CD14-positive monocyte (primary cell): ENCODE measurements at regions not wholly inside any gene's neighbourhood (a gene's known extent, or its start where the extent isn't known, plus 50 kb on each side); places are given as distances from the start of the nearest gene placed in this dataset.

ENCODE experiments used
- DNase-seq, 3 donors: peaks; one replicate each; pipeline ENCODE4 v3.0.0-alpha.2; 2011 to 2022
- H2AFZ ChIP-seq: 2 replicates; pipeline ENCODE4 v1.6.0; 2012; ENCODE audit warnings: mild to moderate bottlenecking, low read depth, low read length, inconsistent platforms; ENCODE audit not compliant: insufficient read depth, poor library complexity, severe bottlenecking
- H3K27ac ChIP-seq, 2 donors: 1 replicate in 1 of 2; 2 replicates in 1 of 2; pipeline ENCODE4 v1.5.1; 2012 to 2013; ENCODE audit warnings: low read length in 2 of 2, control low read depth in 1 of 2, inconsistent platforms in 1 of 2, low read depth in 1 of 2, mild to moderate bottlenecking in 1 of 2
- H3K27me3 ChIP-seq, 2 donors: one replicate each; pipeline versions ENCODE4 v1.6.0 to v1.6.1; 2011 to 2013; ENCODE audit warnings: low read length in 2 of 2; ENCODE audit not compliant: control insufficient read depth in 2 of 2, insufficient read depth in 2 of 2
- H3K36me3 ChIP-seq, 2 donors: replicated peaks in 1 of 2; 1 replicate in 1 of 2; 2 replicates in 1 of 2; pipeline versions ENCODE4 v1.5.1 to v1.6.1; 2012 to 2013; ENCODE audit warnings: low read length in 2 of 2, control low read depth in 1 of 2, inconsistent platforms in 1 of 2, mild to moderate bottlenecking in 1 of 2; ENCODE audit not compliant: insufficient read depth in 2 of 2, control insufficient read depth in 1 of 2
- H3K4me1 ChIP-seq, 2 donors: 1 replicate in 1 of 2; 2 replicates in 1 of 2; pipeline versions ENCODE4 v1.5.1 to v1.6.1; 2012 to 2013; ENCODE audit warnings: low read length in 2 of 2, control low read depth in 1 of 2, inconsistent platforms in 1 of 2, mild to moderate bottlenecking in 1 of 2, moderate library complexity in 1 of 2; ENCODE audit not compliant: insufficient read depth in 2 of 2, control insufficient read depth in 1 of 2
- H3K4me2 ChIP-seq: replicated peaks from 2 replicates; pipeline ENCODE3; 2012; ENCODE audit warnings: low read length, moderate library complexity, mild to moderate bottlenecking; ENCODE audit not compliant: poor library complexity, severe bottlenecking; ENCODE audit errors: extremely low read depth
- H3K4me3 ChIP-seq, 3 experiments: fragments of 200-600 bp in 1 of 3; sonication (generic) in 1 of 3; replicated peaks in 1 of 3; 1 replicate in 2 of 3; 2 replicates in 1 of 3; pipeline ENCODE4 v1.5.1; 2011 to 2013; ENCODE audit warnings: low read length in 3 of 3, mild to moderate bottlenecking in 3 of 3, control low read depth in 2 of 3, low read depth in 2 of 3, inconsistent platforms in 1 of 3, moderate library complexity in 1 of 3
- H3K79me2 ChIP-seq: 2 replicates; pipeline ENCODE4 v1.6.0; 2012; ENCODE audit warnings: mild to moderate bottlenecking, control low read depth, inconsistent platforms, low read length, moderate library complexity; ENCODE audit not compliant: insufficient read depth
- H3K9ac ChIP-seq: 2 replicates; pipeline ENCODE4 v1.6.0; 2017; ENCODE audit warnings: low read length, mild to moderate bottlenecking; ENCODE audit not compliant: insufficient read depth, poor library complexity, severe bottlenecking
- H3K9me3 ChIP-seq, 2 donors: replicated peaks in 1 of 2; 1 replicate in 1 of 2; 2 replicates in 1 of 2; pipeline versions ENCODE4 v1.5.1 to v1.6.1; 2012 to 2013; ENCODE audit warnings: low read length in 2 of 2, control low read depth in 1 of 2; ENCODE audit not compliant: control insufficient read depth in 1 of 2, insufficient read depth in 1 of 2
- H4K20me1 ChIP-seq: 2 replicates; pipeline ENCODE4 v1.6.0; 2012; ENCODE audit warnings: mild to moderate bottlenecking, low read length, control low read depth, moderate library complexity; ENCODE audit not compliant: insufficient read depth
- H3K27ac Mint-ChIP-seq, 7 donors: one replicate each; pipeline ENCODE4 v1.8.0; 2020; ENCODE audit warnings: mild to moderate bottlenecking in 7 of 7, mixed read lengths in 7 of 7, moderate library complexity in 6 of 7, inconsistent platforms in 2 of 7
- H3K27me3 Mint-ChIP-seq, 3 donors: one replicate each; pipeline ENCODE4 v1.8.0; 2021 to 2022; ENCODE audit warnings: low read depth in 3 of 3, mild to moderate bottlenecking in 3 of 3, mixed read lengths in 3 of 3, moderate library complexity in 3 of 3, inconsistent platforms in 1 of 3
- H3K36me3 Mint-ChIP-seq, 2 donors: one replicate each; pipeline ENCODE4 v1.8.0; 2020; ENCODE audit warnings: mixed read lengths in 2 of 2, inconsistent platforms in 1 of 2, mild to moderate bottlenecking in 1 of 2
- H3K4me1 Mint-ChIP-seq: one replicate; pipeline ENCODE4 v1.8.0; 2020; ENCODE audit warnings: mild to moderate bottlenecking, mixed read lengths
- H3K4me3 Mint-ChIP-seq, 2 donors: one replicate each; pipeline ENCODE4 v1.8.0; 2020; ENCODE audit warnings: mild to moderate bottlenecking in 2 of 2, mixed read lengths in 2 of 2, moderate library complexity in 1 of 2
- H3K9me3 Mint-ChIP-seq, 7 donors: one replicate each; pipeline ENCODE4 v1.8.0; 2020 to 2022; ENCODE audit warnings: mixed read lengths in 7 of 7, mild to moderate bottlenecking in 6 of 7, moderate library complexity in 6 of 7, inconsistent platforms in 2 of 7
- CTCF ChIP-seq: fragments of 200-600 bp; IDR thresholded peaks from one replicate; pipeline ENCODE4 v1.8.0; 2022; ENCODE audit warnings: antibody characterized with exemption, mild to moderate bottlenecking
- WGBS: methylation state at CpG from one replicate; pipeline ENCODE4 v1.1.5; 2013; ENCODE audit warnings: missing lambda C conversion rate; ENCODE audit not compliant: insufficient coverage; 5-methylcytosine and 5-hydroxymethylcytosine counted together
- intact Hi-C, 2 donors: fragments of 100-400 bp; cut with micrococcal nuclease; formaldehyde crosslinking; loops; one replicate each; pipeline versions ENCODE4 v1.15.0 to v1.15.1; 2023

- H3K27me3 Mint-ChIP-seq = no peaks in the 10 kb centered on the region
- Histone ChIP-seq H3K36me3 (no peaks in the 10 kb centered on the region), H3K79me2 (no peaks in the 10 kb centered on the region), H4K20me1 (no peaks in the 10 kb centered on the region), H3K27ac (no peak overlapping the region), H3K9me3 (no peaks in the 10 kb centered on the region), H3K9ac (no peak overlapping the region), H2AFZ (no peak overlapping the region), H3K4me2 (no peak overlapping the region), H3K4me3 (no peak overlapping the region), H3K27me3 (no peaks in the 10 kb centered on the region), H3K4me1 (no peaks in the 10 kb centered on the region)
- intact Hi-C loops = no loop called here
- no peak overlapping the region for H3K4me3 Mint-ChIP-seq
- TF ChIP-seq CTCF = no peak
- H3K27ac Mint-ChIP-seq = no peak overlapping the region
- no peak for DNase-seq
- H3K9me3 Mint-ChIP-seq = peaks cover 0 to 5% (median 0%) of the 10 kb centered on the region in 7 donors
- no peaks in the 10 kb centered on the region for H3K4me1 Mint-ChIP-seq
- H3K36me3 Mint-ChIP-seq = no peaks in the 10 kb centered on the region
- no CpG with 5 or more reads among the region's 4 CpGs for WGBS
Observed at GRCh38 chr12:77571127-77571526, 259.6 kb upstream of the NAV3 start.

GRCh38 chr12:77569876-77570275, 260.8 kb upstream of the NAV3 start:
- Mint-ChIP-seq H3K9me3 (peaks cover 0 to 5% (median 2%) of the 10 kb centered on the region in 7 donors), H3K4me3 (no peak overlapping the region), H3K27ac (no peak overlapping the region), H3K4me1 (no peaks in the 10 kb centered on the region), H3K27me3 (no peaks in the 10 kb centered on the region), H3K36me3 (no peaks in the 10 kb centered on the region)
- no peak for TF ChIP-seq CTCF
- H3K27me3 ChIP-seq = no peaks in the 10 kb centered on the region
- DNase-seq = no peak
- H4K20me1 ChIP-seq = no peaks in the 10 kb centered on the region
- H3K9me3 ChIP-seq = no peaks in the 10 kb centered on the region
- intact Hi-C loops = no loop called here
- H3K4me1 ChIP-seq = no peaks in the 10 kb centered on the region
- WGBS = 90% methylated on average over 3 of the region's 3 CpGs
- H3K36me3 ChIP-seq = no peaks in the 10 kb centered on the region
- H3K27ac ChIP-seq = no peak overlapping the region
- H3K79me2 ChIP-seq = no peaks in the 10 kb centered on the region
- H3K4me2 ChIP-seq = no peak overlapping the region
- H2AFZ ChIP-seq = no peak overlapping the region
- H3K4me3 ChIP-seq = no peak overlapping the region
- no peak overlapping the region for H3K9ac ChIP-seq
